HFF-Myc (cell line): ENCODE measurements at regions not wholly inside any gene's neighbourhood (a gene's known extent, or its start where the extent isn't known, plus 50 kb on each side); places are given as distances from the start of the nearest gene placed in this dataset.

ENCODE experiments used
- DNase-seq: peaks from one replicate; pipeline ENCODE4 v3.0.0-alpha.2; 2011; ENCODE audit warnings: low read depth; ENCODE audit errors: extremely low read depth
- H3K4me3 ChIP-seq: replicated peaks from 2 replicates; pipeline ENCODE4 v1.5.1; 2011; ENCODE audit warnings: low read depth, mild to moderate bottlenecking, control low read depth, low read length
- TF ChIP-seq, protein P1 (sequence below): IDR thresholded peaks from 2 replicates; pipeline ENCODE4 v1.5.1; 2012; ENCODE audit warnings: mild to moderate bottlenecking, low read depth, low read length, control low read depth; ENCODE audit errors: missing control alignments

DNA sequence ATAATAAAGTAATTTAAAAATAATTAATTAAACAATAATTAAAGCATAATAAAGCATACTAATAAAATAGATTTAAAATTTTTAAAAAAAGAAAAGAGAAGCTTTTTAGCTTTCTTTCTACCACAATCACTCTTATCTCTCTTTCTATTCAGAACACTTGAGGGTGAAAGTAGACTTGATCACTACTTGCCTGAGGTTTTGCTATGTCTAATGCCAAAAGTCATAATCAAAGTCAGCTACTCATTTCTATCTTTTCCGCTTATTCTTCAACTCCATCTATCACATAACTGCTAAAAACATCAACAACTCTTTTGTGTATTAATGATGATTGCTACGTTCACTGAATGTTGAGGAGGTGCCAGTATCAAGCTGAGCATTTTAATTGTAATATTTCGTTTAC lies 202.0 kb upstream of the KRR1 start:
- TF ChIP-seq, protein P1, sequence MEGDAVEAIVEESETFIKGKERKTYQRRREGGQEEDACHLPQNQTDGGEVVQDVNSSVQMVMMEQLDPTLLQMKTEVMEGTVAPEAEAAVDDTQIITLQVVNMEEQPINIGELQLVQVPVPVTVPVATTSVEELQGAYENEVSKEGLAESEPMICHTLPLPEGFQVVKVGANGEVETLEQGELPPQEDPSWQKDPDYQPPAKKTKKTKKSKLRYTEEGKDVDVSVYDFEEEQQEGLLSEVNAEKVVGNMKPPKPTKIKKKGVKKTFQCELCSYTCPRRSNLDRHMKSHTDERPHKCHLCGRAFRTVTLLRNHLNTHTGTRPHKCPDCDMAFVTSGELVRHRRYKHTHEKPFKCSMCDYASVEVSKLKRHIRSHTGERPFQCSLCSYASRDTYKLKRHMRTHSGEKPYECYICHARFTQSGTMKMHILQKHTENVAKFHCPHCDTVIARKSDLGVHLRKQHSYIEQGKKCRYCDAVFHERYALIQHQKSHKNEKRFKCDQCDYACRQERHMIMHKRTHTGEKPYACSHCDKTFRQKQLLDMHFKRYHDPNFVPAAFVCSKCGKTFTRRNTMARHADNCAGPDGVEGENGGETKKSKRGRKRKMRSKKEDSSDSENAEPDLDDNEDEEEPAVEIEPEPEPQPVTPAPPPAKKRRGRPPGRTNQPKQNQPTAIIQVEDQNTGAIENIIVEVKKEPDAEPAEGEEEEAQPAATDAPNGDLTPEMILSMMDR = no peak
- no peak for DNase-seq
- H3K4me3 ChIP-seq = no peak overlapping the region

DNA sequence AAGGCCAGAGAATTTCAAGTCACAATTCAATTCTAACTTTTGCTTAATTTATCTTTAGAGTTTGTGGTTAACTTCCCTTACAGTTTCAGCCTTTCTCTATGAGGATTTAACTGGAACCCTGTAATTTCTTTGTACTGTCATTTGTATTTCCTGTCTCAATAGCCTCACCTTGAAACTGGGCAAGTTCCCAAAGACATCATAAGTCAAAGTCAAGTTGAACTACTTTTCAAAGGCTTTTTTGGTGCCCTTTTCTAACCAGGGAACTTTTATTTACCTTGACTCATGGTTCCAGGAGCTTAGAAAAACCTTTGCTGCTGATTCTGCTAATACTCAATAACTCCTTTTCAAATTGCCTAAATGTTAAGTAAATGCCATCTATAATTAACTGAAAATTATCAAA lies 200.8 kb upstream of the KRR1 start:
- no peak overlapping the region for H3K4me3 ChIP-seq
- DNase-seq = no peak

DNA sequence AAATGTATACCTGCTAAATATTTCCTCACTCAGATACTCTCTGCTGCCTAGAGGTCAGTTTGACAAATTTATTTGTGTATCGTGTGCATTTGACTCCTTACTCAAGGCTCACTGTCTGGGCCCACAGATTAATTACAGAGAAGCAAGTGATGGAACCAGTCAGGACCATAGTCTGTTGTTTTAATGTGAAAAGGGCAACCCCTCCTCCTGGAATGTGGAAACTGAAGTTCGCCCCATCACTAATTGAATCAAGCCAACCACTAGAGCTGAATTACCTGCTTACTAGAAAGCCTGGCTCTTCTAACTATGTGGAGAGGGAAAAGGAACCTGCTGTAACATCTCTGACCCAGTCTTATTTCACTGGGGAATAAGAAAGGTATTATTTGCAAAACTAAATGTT lies 199.9 kb upstream of the KRR1 start:
- H3K4me3 ChIP-seq = no peak overlapping the region
- no peak for DNase-seq
- TF ChIP-seq, protein P1 = no peak

More for the DNA sequence above, 200.8 kb upstream of the KRR1 start:
- TF ChIP-seq, protein P1 = no peak

DNA sequence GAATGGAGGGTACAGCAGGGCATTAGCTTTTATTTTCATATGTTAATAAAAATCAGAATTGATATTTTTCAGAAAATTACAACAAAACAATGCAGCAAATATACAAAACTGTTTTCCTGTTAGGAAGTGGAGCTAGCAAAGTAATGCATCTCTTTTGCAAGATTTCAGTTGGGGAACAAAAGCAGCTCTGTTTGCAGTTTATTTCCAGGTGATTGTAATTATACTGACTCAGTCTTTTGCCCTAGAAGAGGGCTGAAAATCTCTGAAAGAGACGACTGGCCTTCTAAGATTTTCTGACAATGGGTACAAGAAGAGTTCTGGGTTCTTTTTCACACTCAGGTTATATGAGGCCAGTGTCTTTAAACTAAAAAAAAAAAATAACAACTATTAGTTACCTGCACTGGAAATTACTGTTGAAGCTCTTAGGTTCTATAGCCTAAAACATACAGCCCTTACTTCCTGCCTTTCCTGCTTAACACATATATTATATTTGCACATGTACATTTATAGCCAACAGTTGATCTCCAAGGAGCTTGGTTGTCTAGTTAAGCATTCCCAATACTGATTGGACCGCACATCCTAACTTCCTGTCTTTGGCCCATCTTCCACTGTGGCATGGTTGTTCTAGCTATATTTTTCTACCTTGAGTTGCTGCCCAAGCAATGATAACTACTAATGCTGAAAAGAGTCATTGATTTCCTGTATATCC lies 199.1 kb upstream of the KRR1 start:
- H3K4me3 ChIP-seq = no peak overlapping the region
- DNase-seq = no peak

DNA sequence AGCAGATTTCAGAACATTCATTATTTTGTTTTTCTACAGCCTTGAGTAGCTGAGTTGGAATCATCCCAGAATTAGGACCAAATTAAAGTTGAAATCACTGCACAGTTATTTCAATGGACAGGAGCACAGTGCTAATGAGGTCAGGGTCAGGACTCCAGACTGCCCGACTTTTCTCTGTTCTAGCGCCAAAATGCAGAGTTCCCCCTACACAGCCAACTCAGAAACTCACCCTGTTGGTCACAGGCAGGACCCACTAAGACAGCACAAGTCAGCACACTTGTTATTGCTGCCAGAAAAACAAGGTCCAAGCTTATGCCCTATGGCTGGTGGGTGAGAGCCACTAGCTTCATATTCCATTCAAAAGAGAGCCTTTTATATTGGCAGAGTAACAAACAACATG lies 198.1 kb upstream of the KRR1 start:
- DNase-seq = no peak
- TF ChIP-seq, protein P1 = no peak

More for the DNA sequence above, 199.1 kb upstream of the KRR1 start:
- TF ChIP-seq, protein P1 = no peak

DNA sequence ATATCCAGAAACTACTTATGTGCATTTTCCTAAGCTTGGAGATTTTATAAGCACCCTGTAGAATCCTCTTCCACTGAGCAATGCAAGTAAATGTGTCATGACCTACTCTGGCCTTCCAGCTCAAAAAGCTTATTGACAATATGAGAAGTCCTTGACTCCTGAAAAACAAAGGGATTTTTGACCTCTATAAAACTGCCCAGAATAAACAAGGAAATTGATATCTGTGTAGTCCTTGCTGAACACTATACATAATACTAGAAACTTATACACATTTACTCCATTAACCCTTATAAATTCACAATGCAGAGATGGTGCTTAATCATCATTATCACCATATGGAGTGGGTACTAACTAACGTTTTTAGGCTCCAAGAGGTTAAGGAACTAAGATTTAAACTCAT lies 197.4 kb upstream of the KRR1 start:
- no peak for DNase-seq
- TF ChIP-seq, protein P1 = no peak
- H3K4me3 ChIP-seq = no peak overlapping the region

More for the DNA sequence above, 198.1 kb upstream of the KRR1 start:
- H3K4me3 ChIP-seq = no peak overlapping the region

DNA sequence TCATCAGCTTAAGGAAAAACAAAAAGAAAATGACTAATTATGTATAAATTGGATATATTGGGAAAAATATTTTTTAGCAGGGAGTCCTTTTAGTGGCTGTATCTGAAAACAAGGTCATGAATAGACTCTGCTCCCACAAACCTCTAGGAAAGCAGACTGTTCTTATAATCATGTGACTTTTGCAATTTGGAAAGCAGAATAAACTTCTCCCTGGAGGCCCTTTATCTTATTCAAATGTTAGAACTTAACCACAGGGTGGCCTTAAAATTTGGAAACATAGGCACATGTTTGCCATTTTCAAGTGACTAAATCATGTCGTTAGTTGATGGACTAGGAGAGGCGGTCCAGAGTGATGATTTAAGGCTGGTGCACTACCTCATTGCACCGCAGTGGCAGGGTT lies 196.6 kb upstream of the KRR1 start:
- DNase-seq = no peak
- H3K4me3 ChIP-seq = no peak overlapping the region
- TF ChIP-seq, protein P1 = no peak
